Muscle of leg (tissue), 3 donors: ENCODE measurements at regions not wholly inside any gene's neighbourhood (a gene's known extent, or its start where the extent isn't known, plus 50 kb on each side); places are given as distances from the start of the nearest gene placed in this dataset.

ENCODE experiments used
- DNase-seq: peaks from one replicate; pipeline ENCODE4 v3.0.0; 2013
- H3K27ac ChIP-seq: one replicate; pipeline ENCODE4 v1.5.1; 2013; ENCODE audit warnings: mild to moderate bottlenecking, low read length, control low read depth
- H3K27me3 ChIP-seq: one replicate; pipeline ENCODE4 v1.6.1; 2013; ENCODE audit warnings: low read length; ENCODE audit not compliant: control insufficient read depth, insufficient read depth
- H3K36me3 ChIP-seq: one replicate; pipeline ENCODE4 v1.6.1; 2013; ENCODE audit warnings: low read length; ENCODE audit not compliant: control insufficient read depth, insufficient read depth
- H3K4me1 ChIP-seq: one replicate; pipeline ENCODE4 v1.6.1; 2013; ENCODE audit warnings: low read length; ENCODE audit not compliant: control insufficient read depth, insufficient read depth
- H3K4me3 ChIP-seq: one replicate; pipeline ENCODE4 v1.5.1; 2013; ENCODE audit warnings: low read length, control low read depth
- H3K9me3 ChIP-seq: replicated peaks from 2 replicates; pipeline ENCODE4 v1.6.1; 2013; ENCODE audit warnings: low read depth, low read length; ENCODE audit not compliant: control insufficient read depth
- WGBS: methylation state at CpG from one replicate; pipeline ENCODE4 v1.1.5; 2013; ENCODE audit warnings: missing lambda C conversion rate; ENCODE audit not compliant: insufficient coverage; 5-methylcytosine and 5-hydroxymethylcytosine counted together

- WGBS = 65% methylated on average over 3 of the region's 5 CpGs
- H3K27ac ChIP-seq = no peak overlapping the region
- no peaks in the 10 kb centered on the region for H3K4me1 ChIP-seq
- no peak overlapping the region for H3K4me3 ChIP-seq
- H3K36me3 ChIP-seq = no peaks in the 10 kb centered on the region
- no peak for DNase-seq
- H3K27me3 ChIP-seq = no peaks in the 10 kb centered on the region
- peaks cover 6% of the 10 kb centered on the region for H3K9me3 ChIP-seq
These were observed 213.9 kb upstream of the KCNIP4 start for GRCh38 chr4:22162454-22162853.

GRCh38 chr4:22130741-22131140, 182.2 kb upstream of the KCNIP4 start:
- no peak overlapping the region for H3K4me3 ChIP-seq
- H3K4me1 ChIP-seq = no peaks in the 10 kb centered on the region
- no peaks in the 10 kb centered on the region for H3K9me3 ChIP-seq
- WGBS = no CpG with 5 or more reads among the region's 3 CpGs
- H3K27me3 ChIP-seq = no peaks in the 10 kb centered on the region
- DNase-seq = no peak
- H3K36me3 ChIP-seq = no peaks in the 10 kb centered on the region
- H3K27ac ChIP-seq = no peak overlapping the region

- H3K9me3 ChIP-seq = no peaks in the 10 kb centered on the region
- H3K36me3 ChIP-seq = no peaks in the 10 kb centered on the region
- H3K4me3 ChIP-seq = no peak overlapping the region
- H3K4me1 ChIP-seq = no peaks in the 10 kb centered on the region
- WGBS = 38% methylated on average over 7 of the region's 12 CpGs
- DNase-seq = no peak
- H3K27me3 ChIP-seq = no peaks in the 10 kb centered on the region
- no peak overlapping the region for H3K27ac ChIP-seq
These were observed 181.0 kb upstream of the KCNIP4 start for GRCh38 chr4:22129454-22130029.

GRCh38 chr4:22122062-22122461, 173.5 kb upstream of the KCNIP4 start:
- no peak for DNase-seq
- H3K27ac ChIP-seq = no peak overlapping the region
- H3K4me1 ChIP-seq = no peaks in the 10 kb centered on the region
- H3K36me3 ChIP-seq = no peaks in the 10 kb centered on the region
- no peaks in the 10 kb centered on the region for H3K27me3 ChIP-seq
- 67% methylated on average over 1 of the region's 2 CpGs for WGBS
- peaks cover 10% of the 10 kb centered on the region for H3K9me3 ChIP-seq
- no peak overlapping the region for H3K4me3 ChIP-seq

GRCh38 chr4:22115262-22115661, 166.7 kb upstream of the KCNIP4 start:
- no CpG with 5 or more reads among the region's 2 CpGs for WGBS
- no peaks in the 10 kb centered on the region for H3K36me3 ChIP-seq
- no peaks in the 10 kb centered on the region for H3K4me1 ChIP-seq
- peaks cover 4% of the 10 kb centered on the region for H3K9me3 ChIP-seq
- no peak overlapping the region for H3K27ac ChIP-seq
- H3K27me3 ChIP-seq = no peaks in the 10 kb centered on the region
- no peak overlapping the region for H3K4me3 ChIP-seq
- no peak for DNase-seq

GRCh38 chr4:22103768-22104167, 155.2 kb upstream of the KCNIP4 start:
- Histone ChIP-seq H3K4me1 (no peaks in the 10 kb centered on the region), H3K4me3 (no peak overlapping the region), H3K27me3 (no peaks in the 10 kb centered on the region), H3K27ac (no peak overlapping the region), H3K36me3 (no peaks in the 10 kb centered on the region), H3K9me3 (no peaks in the 10 kb centered on the region)
- no CpG with 5 or more reads among the region's 2 CpGs for whole genome bisulfite sequencing
- DNase-seq = no peak

- no peaks in the 10 kb centered on the region for H3K27me3 ChIP-seq
- no peak for DNase-seq
- no peaks in the 10 kb centered on the region for H3K9me3 ChIP-seq
- no peaks in the 10 kb centered on the region for H3K4me1 ChIP-seq
- no peak overlapping the region for H3K27ac ChIP-seq
- H3K36me3 ChIP-seq = no peaks in the 10 kb centered on the region
- no CpG with 5 or more reads among the region's 2 CpGs for WGBS
- H3K4me3 ChIP-seq = no peak overlapping the region
These were observed 151.3 kb upstream of the KCNIP4 start for GRCh38 chr4:22099896-22100295.

GRCh38 chr4:22097596-22097995, 149.0 kb upstream of the KCNIP4 start:
- WGBS = no CpG with 5 or more reads among the region's 2 CpGs
- Histone ChIP-seq H3K27ac (no peak overlapping the region), H3K4me1 (no peaks in the 10 kb centered on the region)

GRCh38 chr4:22094217-22094616, 145.6 kb upstream of the KCNIP4 start:
- no peak overlapping the region for H3K4me3 ChIP-seq
- H3K27me3 ChIP-seq = no peaks in the 10 kb centered on the region
- H3K27ac ChIP-seq = no peak overlapping the region
- no peak for DNase-seq
- H3K36me3 ChIP-seq = no peaks in the 10 kb centered on the region
- no peaks in the 10 kb centered on the region for H3K9me3 ChIP-seq
- no peaks in the 10 kb centered on the region for H3K4me1 ChIP-seq

More at GRCh38 chr4:22097596-22097995, 149.0 kb upstream of the KCNIP4 start:
- Histone ChIP-seq H3K9me3 (no peaks in the 10 kb centered on the region), H3K27me3 (no peaks in the 10 kb centered on the region), H3K4me3 (no peak overlapping the region), H3K36me3 (no peaks in the 10 kb centered on the region)
- DNase-seq = peak; percentile 1

- Histone ChIP-seq H3K9me3 (peaks cover 3% of the 10 kb centered on the region), H3K36me3 (no peaks in the 10 kb centered on the region), H3K27ac (no peak overlapping the region), H3K4me3 (no peak overlapping the region), H3K4me1 (no peaks in the 10 kb centered on the region), H3K27me3 (no peaks in the 10 kb centered on the region)
- no peak for DNase-seq
- WGBS = 80% methylated on average over 3 of the region's 3 CpGs
These were observed 144.6 kb upstream of the KCNIP4 start for GRCh38 chr4:22093126-22093525.

- DNase-seq = peak; percentile 4
These were observed 143.3 kb upstream of the KCNIP4 start for GRCh38 chr4:22091906-22092305.

More at GRCh38 chr4:22091906-22092305, 143.3 kb upstream of the KCNIP4 start:
- Histone ChIP-seq H3K4me3 (no peak overlapping the region), H3K27ac (no peak overlapping the region), H3K4me1 (no peaks in the 10 kb centered on the region), H3K27me3 (no peaks in the 10 kb centered on the region), H3K9me3 (peaks cover 6% of the 10 kb centered on the region), H3K36me3 (no peaks in the 10 kb centered on the region)
- 24% methylated on average over 2 of the region's 4 CpGs for WGBS
